Mesenchymal stem cell (in vitro differentiated cells and primary cell): ENCODE measurements at regions not wholly inside any gene's neighbourhood (a gene's known extent, or its start where the extent isn't known, plus 50 kb on each side); places are given as distances from the start of the nearest gene placed in this dataset.
A peak's percentile ranks its signal among the peaks of the same experiment; 100 is the strongest.
"Not testable (repeated sequence)": the region's sequence is repeated elsewhere in the genome, so short reads cannot be mapped to it uniquely, and the experiment has no call there.

Experiments
- DNase-seq: peaks from one replicate; pipeline ENCODE4 v3.0.0-alpha.2; 2013
- H2AFZ ChIP-seq: one replicate; pipeline ENCODE4 v1.6.1; 2013; ENCODE audit warnings: low read depth, mild to moderate bottlenecking, control low read depth, inconsistent platforms, low read length, moderate library complexity
- H2AK5ac ChIP-seq: 2 replicates; pipeline ENCODE4 v1.6.1; 2013; ENCODE audit warnings: low read length, moderate library complexity, mild to moderate bottlenecking, inconsistent platforms; ENCODE audit not compliant: severe bottlenecking
- H2BK120ac ChIP-seq: one replicate; pipeline ENCODE4 v1.6.1; 2013; ENCODE audit warnings: low read depth, mild to moderate bottlenecking, inconsistent platforms, low read length, moderate library complexity
- H2BK12ac ChIP-seq, 2 experiments: one replicate each; pipeline ENCODE4 v1.6.1; 2013; ENCODE audit warnings: inconsistent platforms in 2 of 2, low read length in 2 of 2, mild to moderate bottlenecking in 2 of 2, moderate library complexity in 2 of 2, control low read depth in 1 of 2
- H2BK15ac ChIP-seq: one replicate; pipeline ENCODE4 v1.6.1; 2013; ENCODE audit warnings: mild to moderate bottlenecking, low read depth, inconsistent platforms; ENCODE audit not compliant: poor library complexity, severe bottlenecking
- H2BK5ac ChIP-seq: 2 replicates; pipeline ENCODE4 v1.6.1; 2013; ENCODE audit warnings: low read depth, mild to moderate bottlenecking, low read length, control low read depth, inconsistent platforms; ENCODE audit not compliant: poor library complexity, severe bottlenecking
- H3K14ac ChIP-seq, 2 experiments: one replicate each; pipeline ENCODE4 v1.6.1; 2013; ENCODE audit warnings: inconsistent platforms in 2 of 2, low read length in 2 of 2, control low read depth in 1 of 2, mild to moderate bottlenecking in 1 of 2, moderate library complexity in 1 of 2
- H3K18ac ChIP-seq, 2 experiments: one replicate each; pipeline ENCODE4 v1.6.1; 2013; ENCODE audit warnings: inconsistent platforms in 2 of 2, low read length in 2 of 2, control low read depth in 1 of 2, low read depth in 1 of 2, mild to moderate bottlenecking in 1 of 2
- H3K23ac ChIP-seq, 2 experiments: one replicate each; pipeline ENCODE4 v1.6.1; 2013; ENCODE audit warnings: inconsistent platforms in 2 of 2, low read length in 2 of 2, mild to moderate bottlenecking in 2 of 2, moderate library complexity in 2 of 2, control low read depth in 1 of 2
- H3K27ac ChIP-seq: 2 replicates; pipeline ENCODE4 v1.5.1; 2013; ENCODE audit warnings: mild to moderate bottlenecking, moderate library complexity, low read length, control low read depth, inconsistent platforms; ENCODE audit not compliant: poor library complexity, severe bottlenecking
- H3K27me3 ChIP-seq, 2 experiments: 2 replicates each; pipeline versions ENCODE4 v1.6.1 to v1.7.0; 2013; ENCODE audit warnings: low read length in 2 of 2, mild to moderate bottlenecking in 2 of 2, moderate library complexity in 2 of 2, control low read depth in 1 of 2, inconsistent platforms in 1 of 2; ENCODE audit not compliant: control insufficient read depth in 1 of 2, insufficient read depth in 1 of 2
- H3K36me3 ChIP-seq, 2 experiments: 2 replicates each; pipeline versions ENCODE4 v1.6.1 to v1.7.0; 2013; ENCODE audit warnings: low read length in 2 of 2, control low read depth in 1 of 2, inconsistent platforms in 1 of 2, low read depth in 1 of 2, mild to moderate bottlenecking in 1 of 2; ENCODE audit not compliant: insufficient read depth in 2 of 2, control insufficient read depth in 1 of 2
- H3K4ac ChIP-seq, 2 experiments: one replicate each; pipeline ENCODE4 v1.6.1; 2013; ENCODE audit warnings: inconsistent platforms in 2 of 2, low read length in 2 of 2, mild to moderate bottlenecking in 2 of 2, moderate library complexity in 2 of 2, control low read depth in 1 of 2, low read depth in 1 of 2
- H3K4me1 ChIP-seq: 2 replicates; pipeline ENCODE4 v1.6.1; 2013; ENCODE audit warnings: low read depth, low read length, control low read depth; ENCODE audit not compliant: control insufficient read depth, insufficient read depth
- H3K4me2 ChIP-seq: 2 replicates; pipeline ENCODE4 v1.6.1; 2013; ENCODE audit warnings: low read length, mild to moderate bottlenecking, inconsistent platforms; ENCODE audit not compliant: poor library complexity, severe bottlenecking
- H3K4me3 ChIP-seq, 2 experiments: 2 replicates each; pipeline versions ENCODE4 v1.5.1 to v1.7.0; 2013; ENCODE audit warnings: low read length in 2 of 2, mild to moderate bottlenecking in 2 of 2, control low read depth in 1 of 2, low read depth in 1 of 2; ENCODE audit not compliant: insufficient read depth in 1 of 2
- H3K79me1 ChIP-seq: replicated peaks from 2 replicates; pipeline ENCODE4 v1.6.1; 2013; ENCODE audit warnings: mild to moderate bottlenecking, control low read depth, low read length, inconsistent platforms; ENCODE audit not compliant: poor library complexity, severe bottlenecking
- H3K9ac ChIP-seq: 2 replicates; pipeline ENCODE4 v1.7.0; 2013; ENCODE audit warnings: mild to moderate bottlenecking, low read length, moderate library complexity
- H3K9me3 ChIP-seq: 2 replicates; pipeline ENCODE4 v1.7.0; 2013; ENCODE audit warnings: mild to moderate bottlenecking, low read length; ENCODE audit not compliant: control insufficient read depth
- H4K8ac ChIP-seq: one replicate; pipeline ENCODE4 v1.6.1; 2013; ENCODE audit warnings: inconsistent platforms, mild to moderate bottlenecking, low read length, moderate library complexity
- H4K91ac ChIP-seq: one replicate; pipeline ENCODE4 v1.6.1; 2013; ENCODE audit warnings: mild to moderate bottlenecking, low read length, inconsistent platforms
- WGBS: methylation state at CpG from one replicate; pipeline ENCODE4 v1.1.7; 2013; ENCODE audit warnings: mixed read lengths; 5-methylcytosine and 5-hydroxymethylcytosine counted together

GRCh38 chr19:22503524-22503923 lies 81.4 kb upstream of the ZNF98 start:
- no peak overlapping the region for H3K18ac ChIP-seq
- H4K91ac ChIP-seq, result peak overlapping the region; percentile 20
- H2BK5ac ChIP-seq, result no peak overlapping the region
- H3K4me2 ChIP-seq, result no peak overlapping the region
- no peak overlapping the region for H3K23ac ChIP-seq
- H2AK5ac ChIP-seq, result no peak overlapping the region
- H3K4ac ChIP-seq, result no peak overlapping the region
- no peaks in the 10 kb centered on the region for H3K4me1 ChIP-seq
- no peaks in the 10 kb centered on the region for H3K36me3 ChIP-seq
- no peak overlapping the region for H2BK12ac ChIP-seq
- 48% methylated on average over 2 of the region's 2 CpGs for WGBS
- H2AFZ ChIP-seq, result no peak overlapping the region
- H3K4me3 ChIP-seq, result no peak overlapping the region
- no peak overlapping the region for H2BK120ac ChIP-seq
- no peak overlapping the region for H2BK15ac ChIP-seq
- H3K9ac ChIP-seq, result no peak overlapping the region
- no peaks in the 10 kb centered on the region for H3K27me3 ChIP-seq
- peaks cover 65% of the 10 kb centered on the region for H3K9me3 ChIP-seq
- no peaks in the 10 kb centered on the region for H3K79me1 ChIP-seq
- H3K27ac ChIP-seq, result no peak overlapping the region
- H3K14ac ChIP-seq, result no peak overlapping the region
- H4K8ac ChIP-seq, result no peak overlapping the region
- no peak for DNase-seq

- Histone ChIP-seq H3K36me3 (no peaks in the 10 kb centered on the region), H4K91ac (no peak overlapping the region), H3K27me3 (no peaks in the 10 kb centered on the region), H3K23ac (no peak overlapping the region), H3K14ac (no peak overlapping the region), H3K27ac (no peak overlapping the region), H2AFZ (no peak overlapping the region), H3K18ac (no peak overlapping the region), H2AK5ac (no peak overlapping the region), H3K4me2 (no peak overlapping the region), H3K4ac (no peak overlapping the region), H3K9ac (no peak overlapping the region), H4K8ac (no peak overlapping the region), H2BK12ac (no peak overlapping the region), H3K9me3 (peaks cover 61% of the 10 kb centered on the region), H3K4me3 (peak overlapping the region in 1 of 2 experiments; percentile 18), H3K4me1 (no peaks in the 10 kb centered on the region), H2BK5ac (no peak overlapping the region), H3K79me1 (no peaks in the 10 kb centered on the region), H2BK120ac (no peak overlapping the region), H2BK15ac (no peak overlapping the region)
- DNase-seq, result no peak
- WGBS, result 49% methylated on average over 3 of the region's 3 CpGs
Observed at GRCh38 chr19:22502766-22503165, 80.6 kb upstream of the ZNF98 start.

GRCh38 chr19:22498831-22499430 lies 76.8 kb upstream of the ZNF98 start:
- not testable (repeated sequence) for H2AK5ac ChIP-seq, H3K36me3 ChIP-seq, H3K9ac ChIP-seq, H3K27me3 ChIP-seq, H2BK5ac ChIP-seq, H2BK12ac ChIP-seq, H3K79me1 ChIP-seq, H3K18ac ChIP-seq, H4K91ac ChIP-seq, H3K4ac ChIP-seq, H2AFZ ChIP-seq, H3K4me3 ChIP-seq, H3K27ac ChIP-seq, H2BK120ac ChIP-seq, H3K23ac ChIP-seq, H4K8ac ChIP-seq, H3K14ac ChIP-seq, H3K4me2 ChIP-seq, H3K4me1 ChIP-seq, DNase-seq, H2BK15ac ChIP-seq
- H3K9me3 ChIP-seq, result peaks cover 64% of the 10 kb centered on the region
- WGBS, result 90% methylated on average over 32 of the region's 34 CpGs

- Histone ChIP-seq H2BK12ac (no peak overlapping the region), H2BK15ac (no peak overlapping the region), H3K18ac (no peak overlapping the region), H3K4me2 (no peak overlapping the region), H3K4ac (no peak overlapping the region), H2AFZ (no peak overlapping the region), H3K27me3 (no peaks in the 10 kb centered on the region), H4K91ac (no peak overlapping the region), H3K9me3 (peaks cover 89% of the 10 kb centered on the region), H4K8ac (no peak overlapping the region), H2BK120ac (no peak overlapping the region), H3K79me1 (no peaks in the 10 kb centered on the region), H3K23ac (no peak overlapping the region), H3K36me3 (no peaks in the 10 kb centered on the region), H2AK5ac (no peak overlapping the region), H3K9ac (no peak overlapping the region), H3K4me3 (no peak overlapping the region), H3K27ac (no peak overlapping the region), H3K4me1 (no peaks in the 10 kb centered on the region), H2BK5ac (no peak overlapping the region), H3K14ac (no peak overlapping the region)
- 44% methylated on average over 2 of the region's 2 CpGs for WGBS
- DNase-seq, result no peak
Observed at GRCh38 chr19:22491746-22492145, 69.6 kb upstream of the ZNF98 start.
